Fibroblast of the aortic adventitia (primary cell): ENCODE measurements at regions not wholly inside any gene's neighbourhood (a gene's known extent, or its start where the extent isn't known, plus 50 kb on each side); places are given as distances from the start of the nearest gene placed in this dataset.
"Not testable (repeated sequence)": the region's sequence is repeated elsewhere in the genome, so short reads cannot be mapped to it uniquely, and the experiment has no call there.

Experiments used
- DNase-seq: peaks from one replicate; pipeline ENCODE4 v3.0.0-alpha.2; 2010; ENCODE audit warnings: low read depth
- H3K4me3 ChIP-seq: 2 replicates; pipeline ENCODE4 v1.5.1; 2011; ENCODE audit warnings: low read depth, mild to moderate bottlenecking, control low read depth, low read length, moderate library complexity
- TF ChIP-seq, protein P1 (sequence below): IDR thresholded peaks from 2 replicates; pipeline ENCODE4 v1.5.1; 2011; ENCODE audit warnings: mild to moderate bottlenecking, low read length, control low read depth, inconsistent platforms; ENCODE audit not compliant: insufficient read depth

- no peak overlapping the region for H3K4me3 ChIP-seq
- TF ChIP-seq, protein P1, sequence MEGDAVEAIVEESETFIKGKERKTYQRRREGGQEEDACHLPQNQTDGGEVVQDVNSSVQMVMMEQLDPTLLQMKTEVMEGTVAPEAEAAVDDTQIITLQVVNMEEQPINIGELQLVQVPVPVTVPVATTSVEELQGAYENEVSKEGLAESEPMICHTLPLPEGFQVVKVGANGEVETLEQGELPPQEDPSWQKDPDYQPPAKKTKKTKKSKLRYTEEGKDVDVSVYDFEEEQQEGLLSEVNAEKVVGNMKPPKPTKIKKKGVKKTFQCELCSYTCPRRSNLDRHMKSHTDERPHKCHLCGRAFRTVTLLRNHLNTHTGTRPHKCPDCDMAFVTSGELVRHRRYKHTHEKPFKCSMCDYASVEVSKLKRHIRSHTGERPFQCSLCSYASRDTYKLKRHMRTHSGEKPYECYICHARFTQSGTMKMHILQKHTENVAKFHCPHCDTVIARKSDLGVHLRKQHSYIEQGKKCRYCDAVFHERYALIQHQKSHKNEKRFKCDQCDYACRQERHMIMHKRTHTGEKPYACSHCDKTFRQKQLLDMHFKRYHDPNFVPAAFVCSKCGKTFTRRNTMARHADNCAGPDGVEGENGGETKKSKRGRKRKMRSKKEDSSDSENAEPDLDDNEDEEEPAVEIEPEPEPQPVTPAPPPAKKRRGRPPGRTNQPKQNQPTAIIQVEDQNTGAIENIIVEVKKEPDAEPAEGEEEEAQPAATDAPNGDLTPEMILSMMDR = no peak
- no peak for DNase-seq
These were observed 116.5 kb downstream of the SLITRK1 start for GRCh38 chr13:83765796-83766195.

DNA sequence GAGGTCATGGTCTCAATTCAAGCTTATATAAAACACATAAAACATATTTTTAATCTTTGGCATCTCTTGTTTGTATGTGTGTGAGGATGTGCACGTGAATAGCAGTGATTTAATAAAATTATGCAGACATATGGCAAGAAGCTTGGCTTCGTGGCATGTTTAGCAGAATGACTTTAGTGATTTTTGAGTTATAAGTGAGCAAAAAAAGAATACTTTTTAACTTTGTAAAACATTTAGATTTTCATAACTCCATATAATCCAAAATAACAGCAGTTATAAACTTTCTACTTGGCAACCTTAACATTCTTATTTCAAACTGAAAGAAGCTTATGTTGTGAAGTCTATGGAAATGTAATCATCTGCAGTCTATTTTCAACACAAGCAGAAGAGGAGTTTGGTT lies 120.6 kb downstream of the SLITRK1 start:
- DNase-seq = no peak
- TF ChIP-seq, protein P1 = no peak
- H3K4me3 ChIP-seq = no peak overlapping the region

- DNase-seq, H3K4me3 ChIP-seq: not testable (repeated sequence)
These were observed 127.1 kb downstream of the SLITRK1 start for GRCh38 chr13:83755210-83755609.

DNA sequence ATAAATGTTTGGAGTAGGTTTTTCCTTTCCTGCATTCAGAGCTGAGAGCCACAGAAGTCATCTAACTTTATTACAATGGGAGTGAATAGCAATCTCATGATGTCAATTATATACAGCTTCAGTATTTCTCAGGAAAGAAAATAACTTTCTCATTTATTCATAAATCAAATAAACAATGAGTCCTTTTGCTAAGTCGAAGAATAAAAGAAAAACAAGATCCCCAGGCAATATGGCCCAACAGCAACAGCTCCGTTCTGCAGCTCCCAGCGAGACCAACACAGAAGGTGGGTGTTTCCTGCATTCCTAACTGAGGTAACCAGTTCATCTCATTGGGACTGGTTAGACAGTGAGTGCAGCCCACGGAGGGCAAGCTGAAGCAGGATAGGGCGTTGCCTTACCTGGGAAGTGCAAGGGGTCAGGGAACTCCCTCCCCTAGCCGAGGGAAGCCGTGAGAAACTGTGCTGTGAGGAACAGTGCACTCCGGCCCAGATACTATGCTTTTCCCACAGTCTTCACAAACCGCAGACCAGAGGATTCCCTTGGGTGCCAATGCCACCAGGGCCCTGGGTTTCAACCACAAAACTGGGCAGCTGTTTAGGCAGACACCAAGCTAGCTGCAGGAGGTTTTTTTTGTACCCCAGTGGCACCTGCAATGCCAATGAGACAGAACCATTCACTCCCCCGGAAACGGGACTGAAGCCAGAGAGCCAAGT lies 128.2 kb downstream of the SLITRK1 start:
- no peak for DNase-seq
- TF ChIP-seq, protein P1 = no peak
- no peak overlapping the region for H3K4me3 ChIP-seq

- DNase-seq = peak; percentile 53
- TF ChIP-seq, protein P1 = no peak
- no peak overlapping the region for H3K4me3 ChIP-seq
These were observed 130.1 kb downstream of the SLITRK1 start for GRCh38 chr13:83752141-83752540.

GRCh38 chr13:83740622-83741021 lies 141.7 kb downstream of the SLITRK1 start:
- TF ChIP-seq, protein P1 = no peak
- H3K4me3 ChIP-seq = no peak overlapping the region
- DNase-seq = no peak

DNA sequence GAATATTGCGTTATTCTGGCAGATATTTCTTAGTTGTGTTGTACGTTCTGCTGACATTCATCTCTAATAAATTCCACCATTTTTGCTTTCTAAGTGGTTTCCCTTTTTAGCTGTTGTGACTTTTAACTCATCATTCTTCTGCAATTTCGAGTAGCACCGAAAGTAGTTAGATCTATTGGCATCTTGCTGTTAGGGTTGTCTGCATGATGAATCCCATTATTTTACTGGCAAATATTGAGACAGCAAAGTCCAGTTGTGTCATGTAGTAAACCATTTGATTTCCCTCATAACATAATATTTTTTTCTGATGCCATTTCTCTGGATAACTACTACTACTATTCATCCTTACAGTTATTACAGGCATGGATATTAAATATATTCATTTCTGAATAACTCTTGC lies 143.9 kb downstream of the SLITRK1 start:
- H3K4me3 ChIP-seq = no peak overlapping the region
- TF ChIP-seq, protein P1 = no peak
- DNase-seq = no peak
